Activated T-cell treated with anti-CD3 and anti-CD28 coated beads for 48 hours (primary cell): ENCODE measurements at regions not wholly inside any gene's neighbourhood (a gene's known extent, or its start where the extent isn't known, plus 50 kb on each side); places are given as distances from the start of the nearest gene placed in this dataset.
A peak's percentile ranks its signal among the peaks of the same experiment; 100 is the strongest.
"Not testable (repeated sequence)": the region's sequence is repeated elsewhere in the genome, so short reads cannot be mapped to it uniquely, and the experiment has no call there.

Experiments
- DNase-seq: peaks from one replicate; pipeline ENCODE4 v3.0.0-alpha.2; 2020; ENCODE audit warnings: low read depth

- no peak for DNase-seq
Measured at GRCh38 chr3:67957268-67957667, 302.9 kb upstream of the SUCLG2 start.

- DNase-seq: peak; percentile 17
Measured at GRCh38 chr3:67947808-67948508, 293.5 kb upstream of the SUCLG2 start.

- no peak for DNase-seq
Measured at GRCh38 chr3:67946436-67946835, 292.0 kb upstream of the SUCLG2 start.

- DNase-seq: no peak
Measured at GRCh38 chr3:67943546-67943945, 289.1 kb upstream of the SUCLG2 start.

DNA sequence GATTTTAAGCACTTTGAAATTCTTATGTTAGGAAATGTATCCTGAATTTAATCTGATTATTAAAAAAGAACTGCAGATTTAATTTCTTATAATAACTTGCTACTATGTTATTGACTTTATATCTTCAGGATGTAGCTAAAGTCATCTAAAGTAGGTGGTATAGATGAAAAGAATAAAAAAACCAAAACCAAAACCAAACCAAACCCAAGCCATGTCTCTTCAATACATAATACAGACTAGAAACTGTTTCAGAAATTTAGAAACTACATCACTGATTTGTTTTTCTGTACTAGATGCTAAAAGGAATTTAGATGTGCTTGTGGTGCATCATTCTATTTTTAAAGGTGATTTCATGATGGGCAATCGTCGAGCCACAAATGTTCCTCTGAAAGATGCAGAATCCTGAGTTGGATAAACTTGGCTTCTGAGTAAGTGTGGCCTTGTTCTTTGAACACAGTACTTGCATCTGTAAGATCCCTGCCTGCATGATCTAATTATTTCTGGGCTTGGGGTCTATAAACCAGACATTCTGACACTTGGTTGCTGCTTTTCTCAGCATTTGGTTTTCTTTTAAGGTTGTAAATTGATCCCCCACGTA, 287.1 kb upstream of the SUCLG2 start:
- no peak for DNase-seq

GRCh38 chr3:67940210-67940952, 286.0 kb upstream of the SUCLG2 start:
- no peak for DNase-seq

DNA sequence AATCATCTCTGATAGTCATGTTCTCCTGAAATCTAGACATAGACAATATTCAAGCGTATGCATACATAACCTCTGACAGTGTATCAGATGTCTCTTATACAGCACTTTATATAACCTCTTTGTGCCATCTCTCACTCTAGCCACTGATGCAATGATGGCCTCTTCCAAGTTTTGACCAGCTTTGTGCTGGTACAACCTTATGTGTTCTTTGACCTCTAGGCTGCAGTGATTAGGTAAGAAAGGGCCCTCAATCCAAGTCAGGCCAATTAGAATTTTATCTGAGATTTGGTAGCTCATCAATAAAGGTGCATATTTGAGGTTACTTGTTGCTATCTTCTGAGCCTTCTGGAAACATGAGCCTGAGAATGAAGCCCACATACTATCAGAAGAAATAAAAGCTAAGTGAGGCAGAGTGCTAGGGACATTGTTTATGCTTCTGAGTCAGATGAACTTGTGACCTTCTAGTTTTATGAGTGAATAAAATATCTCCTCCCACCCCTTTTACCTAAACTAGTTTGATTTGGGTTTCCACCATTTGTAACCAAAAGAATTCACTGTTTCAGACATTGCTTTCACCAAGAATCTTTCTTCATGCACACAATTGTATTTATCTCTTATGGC, 283.2 kb upstream of the SUCLG2 start:
- no peak for DNase-seq

DNA sequence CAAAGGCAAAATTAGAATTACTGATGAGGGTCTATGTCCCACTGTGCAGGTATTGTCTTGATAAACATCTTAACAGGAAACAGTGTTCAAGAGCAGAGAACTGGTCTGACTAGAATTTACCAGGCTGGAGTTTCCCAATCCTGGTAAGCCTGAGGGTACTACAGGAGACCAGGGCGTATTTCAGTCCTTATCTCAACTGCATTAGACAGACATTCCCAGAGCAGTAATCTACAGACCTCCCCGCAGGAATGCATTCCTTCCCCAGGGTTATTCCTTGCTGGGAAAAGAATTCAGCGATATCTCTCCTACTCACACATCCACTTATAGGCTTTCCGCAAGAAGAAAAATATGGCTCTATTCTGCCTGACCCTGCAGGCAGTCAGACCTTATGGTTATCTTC, 276.0 kb upstream of the SUCLG2 start:
- DNase-seq: not testable (repeated sequence)

- no peak for DNase-seq
Measured at GRCh38 chr3:67923796-67924195, 269.4 kb upstream of the SUCLG2 start.

DNA sequence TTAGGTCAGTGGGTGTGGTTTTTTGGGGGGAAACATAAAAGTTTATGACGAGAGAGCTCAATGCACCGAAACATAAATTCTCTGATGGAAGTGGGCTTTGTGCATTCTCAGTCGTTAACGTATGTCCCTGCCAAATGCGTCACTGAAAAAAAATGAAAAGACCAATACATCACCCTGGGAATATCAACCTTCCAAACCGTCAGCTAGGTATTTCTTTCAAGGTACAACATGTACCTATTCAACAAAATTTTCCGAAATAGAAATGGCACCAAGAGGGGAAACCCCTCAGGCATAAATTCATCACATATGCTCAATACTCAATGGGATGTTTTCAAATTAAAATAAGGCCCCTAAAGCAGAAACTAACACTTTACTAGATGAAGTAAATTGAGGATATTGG, 266.6 kb upstream of the SUCLG2 start:
- no peak for DNase-seq

GRCh38 chr3:67920311-67920710, 265.9 kb upstream of the SUCLG2 start:
- no peak for DNase-seq

DNA sequence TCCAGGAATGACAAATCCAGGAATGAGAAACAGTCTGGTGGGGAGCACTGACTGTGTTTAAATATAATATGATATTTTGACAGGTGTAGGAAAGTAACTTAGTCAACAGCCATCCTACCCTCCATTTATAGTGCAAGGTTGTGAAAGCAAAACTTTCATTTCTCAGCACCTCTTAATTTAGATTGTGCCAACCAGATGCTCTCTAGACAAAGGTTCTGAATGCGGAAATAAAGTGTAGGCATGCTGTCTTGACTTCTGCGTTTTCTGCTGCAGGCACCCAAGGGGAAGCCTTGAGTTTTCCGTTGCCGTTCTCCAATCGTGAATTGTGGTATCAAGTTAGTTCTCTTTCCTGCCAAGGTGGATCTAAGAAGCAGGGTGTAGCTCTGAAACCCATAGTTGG, 261.9 kb upstream of the SUCLG2 start:
- DNase-seq: no peak

- no peak for DNase-seq
Measured at GRCh38 chr3:67907735-67908134, 253.3 kb upstream of the SUCLG2 start.

- no peak for DNase-seq
Measured at GRCh38 chr3:67906261-67906660, 251.8 kb upstream of the SUCLG2 start.

DNA sequence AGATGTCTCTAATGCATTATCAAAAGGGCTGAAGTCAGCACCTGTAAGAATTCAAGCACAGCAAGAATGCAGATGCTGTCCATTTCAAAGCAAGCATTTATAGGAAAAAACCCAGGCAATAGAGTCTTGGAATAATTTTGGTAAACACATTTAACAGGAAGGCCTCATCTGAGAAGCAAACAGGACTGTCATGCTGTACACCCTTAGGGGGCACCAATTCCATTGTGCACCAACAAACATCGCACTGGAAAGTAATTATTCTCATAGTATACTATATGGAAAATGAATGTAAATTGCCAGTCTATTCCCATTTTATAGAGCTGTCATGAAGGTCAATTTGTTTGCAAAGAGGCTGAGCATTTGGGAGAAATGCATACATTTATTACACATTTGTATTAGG, 247.3 kb upstream of the SUCLG2 start:
- no peak for DNase-seq

DNA sequence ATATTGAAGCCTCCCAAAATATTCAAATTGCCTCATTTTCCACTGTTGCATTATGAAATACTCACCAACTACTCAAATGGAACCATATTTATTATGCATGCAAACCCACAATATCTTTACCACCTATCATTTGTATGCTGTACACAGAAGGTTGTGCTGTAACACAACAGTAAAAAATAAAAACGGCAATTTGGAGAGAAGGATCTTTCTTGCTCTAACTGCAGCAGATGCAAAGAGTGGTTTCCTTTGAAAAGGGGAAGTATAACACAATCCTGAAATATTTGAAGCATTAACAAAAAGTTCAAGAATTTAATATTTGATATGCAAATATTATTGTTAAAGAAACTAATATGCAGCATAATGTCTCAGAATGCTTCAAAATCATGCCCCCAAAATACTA, 244.5 kb upstream of the SUCLG2 start:
- no peak for DNase-seq

GRCh38 chr3:67897351-67898336, 243.2 kb upstream of the SUCLG2 start:
- DNase-seq: no peak

DNA sequence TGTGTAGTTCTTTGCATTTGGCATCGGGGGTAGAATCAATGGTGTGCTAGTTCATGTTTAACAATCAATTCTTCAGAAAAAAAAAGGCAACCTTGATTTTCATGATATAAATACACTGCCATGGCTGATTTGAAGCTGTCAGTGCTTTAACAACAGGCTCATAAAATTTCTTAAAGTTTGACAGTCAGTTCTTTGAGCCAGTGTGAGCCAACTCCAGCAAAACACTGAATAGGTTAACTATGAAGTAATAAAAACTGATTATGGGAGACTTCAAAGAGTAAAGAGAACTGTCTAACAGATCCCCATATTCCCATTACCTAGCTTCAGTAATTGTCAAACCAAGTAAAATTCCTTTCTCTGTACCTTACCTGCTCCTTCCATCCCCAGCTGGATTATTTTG, 241.7 kb upstream of the SUCLG2 start:
- no peak for DNase-seq

- DNase-seq: no peak
Measured at GRCh38 chr3:67894510-67894909, 240.1 kb upstream of the SUCLG2 start.

GRCh38 chr3:67884345-67884744, 229.9 kb upstream of the SUCLG2 start:
- no peak for DNase-seq

DNA sequence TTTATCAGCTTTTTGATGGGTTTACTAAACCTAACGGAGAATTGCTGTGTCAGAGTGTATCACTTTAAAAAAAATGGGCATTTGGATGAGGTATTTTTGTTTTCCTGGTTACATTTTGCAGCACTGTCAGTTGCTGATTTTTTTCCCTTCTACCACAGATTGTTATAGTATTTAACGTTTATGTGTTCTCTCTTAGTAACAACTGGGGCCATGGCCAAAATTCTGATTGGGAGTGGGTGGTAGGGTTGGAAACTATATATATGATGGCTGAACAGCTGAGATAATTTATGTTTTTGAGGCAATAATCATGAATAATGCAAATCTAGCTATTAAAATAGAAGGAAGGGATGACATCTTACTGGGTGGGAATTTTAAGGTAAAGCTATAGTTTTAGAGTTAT, 229.4 kb upstream of the SUCLG2 start:
- DNase-seq: no peak

DNA sequence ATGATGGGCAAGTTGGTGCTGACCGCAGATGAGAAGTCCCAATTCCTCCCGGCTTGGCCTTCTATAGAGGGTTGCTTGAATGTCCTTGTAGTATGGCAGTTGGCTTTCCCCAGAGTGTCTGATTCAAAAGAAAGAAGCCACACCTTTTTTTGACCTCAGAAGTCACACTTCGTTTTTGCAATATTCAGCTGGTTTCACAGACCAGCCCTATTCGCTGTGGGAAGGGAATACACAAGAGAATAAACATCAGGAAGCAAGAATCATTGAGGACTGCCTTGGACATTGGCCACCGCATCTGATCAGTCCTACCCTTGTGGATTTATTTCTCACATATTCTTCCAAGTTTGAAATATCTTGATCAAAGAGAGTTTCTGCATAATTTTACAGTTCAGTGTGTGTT, 228.6 kb upstream of the SUCLG2 start:
- DNase-seq: no peak
